Cardiac fibroblast (primary cell): ENCODE measurements at regions not wholly inside any gene's neighbourhood (a gene's known extent, or its start where the extent isn't known, plus 50 kb on each side); places are given as distances from the start of the nearest gene placed in this dataset.

Experiments used
- DNase-seq, 2 donors: peaks; one replicate each; pipeline versions ENCODE4 v3.0.0 to v3.0.0-alpha.2; 2010; ENCODE audit warnings: low read depth in 2 of 2
- H3K4me3 ChIP-seq, 2 donors: replicated peaks in 1 of 2; 1 replicate in 1 of 2; 2 replicates in 1 of 2; pipeline ENCODE4 v1.5.1; 2011; ENCODE audit warnings: low read depth in 2 of 2, low read length in 2 of 2, mild to moderate bottlenecking in 2 of 2, moderate library complexity in 1 of 2
- CTCF ChIP-seq: IDR thresholded peaks from one replicate; pipeline ENCODE4 v1.5.1; 2011; ENCODE audit warnings: low read depth, mild to moderate bottlenecking, low read length, inconsistent platforms

- no peak overlapping the region for H3K4me3 ChIP-seq
- DNase-seq, result no peak
- no peak for TF ChIP-seq CTCF
Observed at GRCh38 chr11:116698080-116698479, 74.7 kb downstream of the BUD13 start.

DNA sequence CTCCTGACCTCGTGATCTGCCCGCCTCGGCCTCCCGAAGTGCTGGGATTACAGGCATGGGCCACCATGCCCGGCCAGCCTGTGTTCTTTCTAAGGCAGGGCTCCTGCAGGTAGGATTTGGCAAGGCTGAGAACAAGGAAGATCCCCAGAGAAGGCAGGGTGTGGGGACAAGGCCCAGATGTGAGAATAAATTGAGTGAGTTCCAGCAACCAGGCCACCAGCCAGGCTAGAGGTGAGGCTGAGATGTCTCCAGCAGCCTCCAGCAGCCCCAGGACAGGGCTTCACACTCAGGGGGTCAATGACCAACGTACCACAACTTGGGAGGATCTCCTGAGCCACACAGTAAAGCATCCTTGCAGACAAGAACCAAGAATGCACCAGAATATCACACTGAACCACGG lies 75.1 kb downstream of the BUD13 start:
- no peak for TF ChIP-seq CTCF
- DNase-seq, result no peak
- H3K4me3 ChIP-seq, result no peak overlapping the region

GRCh38 chr11:116697011-116697410 lies 75.8 kb downstream of the BUD13 start:
- no peak for TF ChIP-seq CTCF
- H3K4me3 ChIP-seq, result no peak overlapping the region
- no peak for DNase-seq

DNA sequence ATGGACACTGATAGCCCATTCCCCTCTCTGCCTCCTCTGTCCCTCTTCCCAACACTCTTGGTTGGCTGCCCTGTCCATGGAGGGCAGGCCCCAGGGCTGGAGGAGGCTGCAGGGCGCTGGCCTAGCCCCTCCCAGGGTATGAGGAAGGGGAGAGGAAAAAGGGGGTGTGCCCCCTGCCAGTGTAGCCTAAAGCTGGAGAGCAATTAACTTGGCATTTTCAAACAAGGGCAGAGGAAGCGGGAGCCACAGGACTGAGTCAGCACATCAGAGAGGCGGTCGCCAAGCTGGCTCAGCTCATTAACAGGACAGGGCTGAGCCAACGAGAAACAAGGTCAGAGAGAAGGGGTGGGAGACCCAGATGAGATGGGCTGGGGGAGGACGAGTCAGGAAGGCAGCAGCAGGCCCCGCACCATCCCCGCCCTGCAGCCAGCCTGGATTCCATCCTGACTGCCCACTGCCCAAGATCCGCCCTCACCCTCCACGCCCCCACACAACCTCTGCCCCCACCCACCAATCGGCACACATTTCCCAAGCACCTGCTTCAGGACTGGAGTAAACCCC lies 76.3 kb downstream of the BUD13 start:
- DNase-seq, result peak; percentile 9 to 12
- no peak overlapping the region for H3K4me3 ChIP-seq
- no peak for TF ChIP-seq CTCF

DNA sequence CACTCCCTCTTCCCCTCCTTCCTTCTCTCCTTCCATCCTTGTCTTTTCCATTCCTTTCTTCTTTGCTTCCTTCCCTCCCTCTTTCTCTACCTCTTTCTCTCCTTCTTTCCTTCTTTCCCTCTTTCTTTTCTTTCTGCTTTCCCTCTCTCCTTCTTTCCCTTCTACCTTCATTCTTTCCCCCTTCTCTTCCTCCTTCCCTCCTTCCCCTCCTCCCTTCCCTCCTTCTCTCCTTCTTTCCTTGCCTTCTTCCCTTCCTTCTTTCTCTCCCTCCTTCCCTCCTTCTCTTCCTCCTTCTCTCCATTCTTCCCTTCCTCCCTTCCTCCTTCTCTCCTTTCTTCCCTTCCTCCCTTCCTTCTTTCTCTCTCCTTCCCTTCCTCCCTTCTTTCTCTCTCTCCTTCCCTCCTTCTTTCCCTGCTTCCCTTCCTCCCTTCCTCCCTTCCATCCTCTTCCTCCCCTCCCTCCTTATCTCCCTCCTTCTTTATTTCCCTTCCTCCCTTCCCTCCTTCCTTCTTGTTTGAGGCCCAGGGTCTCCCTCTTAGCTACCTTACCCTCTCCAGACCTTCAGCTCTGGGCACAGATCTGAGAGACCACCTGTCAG lies 77.0 kb downstream of the BUD13 start:
- TF ChIP-seq CTCF, result no peak
- H3K4me3 ChIP-seq, result no peak overlapping the region
- DNase-seq, result no peak

DNA sequence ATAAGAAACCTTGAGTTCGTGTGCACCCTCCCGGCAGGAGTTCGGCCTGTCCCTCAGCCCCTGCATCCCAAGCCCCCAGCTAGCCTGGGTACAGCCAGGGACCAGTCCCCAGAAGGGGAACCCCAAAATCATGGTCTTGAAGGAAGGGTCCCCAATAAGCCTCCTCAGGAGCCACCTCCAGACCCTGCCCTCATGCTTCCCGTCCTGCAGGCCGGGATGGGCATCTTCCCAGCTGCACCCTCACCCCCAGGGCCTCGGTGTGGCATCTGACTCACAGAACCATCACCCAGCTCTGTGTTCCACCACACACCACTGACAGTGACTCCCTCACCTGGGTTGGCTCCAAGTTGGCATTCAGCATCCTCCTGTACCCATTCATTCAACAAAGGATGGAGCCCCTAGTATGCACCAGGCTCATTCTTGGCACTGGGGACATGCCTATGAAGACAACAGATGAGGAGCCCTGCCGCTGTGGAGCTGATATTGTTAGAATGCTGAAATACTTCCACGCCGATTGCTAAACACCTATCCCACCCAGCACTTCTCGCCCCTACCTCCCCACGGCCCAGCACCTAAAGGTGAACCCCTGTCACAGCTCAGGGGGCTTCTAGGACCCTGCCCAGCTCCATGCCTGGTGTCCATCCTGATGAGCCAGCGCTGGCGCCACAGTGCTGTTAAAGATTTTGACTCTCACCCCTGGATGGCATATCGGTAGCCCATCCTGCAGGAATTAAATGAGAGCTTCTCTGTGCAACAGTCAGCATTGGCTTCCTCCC lies 77.8 kb downstream of the BUD13 start:
- DNase-seq, result no peak
- no peak for TF ChIP-seq CTCF

More for the DNA sequence above, 77.8 kb downstream of the BUD13 start:
- no peak overlapping the region for H3K4me3 ChIP-seq
